Activated CD8-positive, alpha-beta T cell treated with anti-CD3 and anti-CD28 coated beads, Interleukin-2, amount 10 ng/mL, durations not matched to agents 7 days and 5 days (primary cell): ENCODE measurements at regions not wholly inside any gene's neighbourhood (a gene's known extent, or its start where the extent isn't known, plus 50 kb on each side); places are given as distances from the start of the nearest gene placed in this dataset.

Experiments used
- ATAC-seq: fragments of 150-1000 bp; cut with Tn5 transposase; one replicate; pipeline ENCODE4 v1.10.0; 2021; ENCODE audit warnings: moderate library complexity
- CTCF ChIA-PET: fragments of 350-600 bp; sonication (Branson Sonifier 250); formaldehyde crosslinking; loops from one replicate; lab custom pipeline; 2021; ENCODE audit warnings: antibody characterized with exemption; lab: Charles Lee
- POLR2A ChIA-PET: fragments of 350-600 bp; sonication (Branson Sonifier 250); formaldehyde crosslinking; loops from one replicate; lab custom pipeline; 2021; ENCODE audit warnings: antibody characterized with exemption; lab: Charles Lee
- DNase-seq: peaks from one replicate; pipeline ENCODE4 v3.0.0-alpha.2; 2020
- H3K27ac Mint-ChIP-seq: one replicate; pipeline ENCODE4 v1.8.0; 2021; ENCODE audit warnings: mild to moderate bottlenecking, mixed read lengths
- H3K27me3 Mint-ChIP-seq: one replicate; pipeline ENCODE4 v1.8.0; 2021; ENCODE audit warnings: low read depth, mixed read lengths
- H3K36me3 Mint-ChIP-seq: one replicate; pipeline ENCODE4 v1.8.0; 2021; ENCODE audit warnings: low read depth, mixed read lengths
- H3K4me1 Mint-ChIP-seq: one replicate; pipeline ENCODE4 v1.8.0; 2021; ENCODE audit warnings: low read depth, mixed read lengths
- H3K4me3 Mint-ChIP-seq: one replicate; pipeline ENCODE4 v1.8.0; 2021; ENCODE audit warnings: mild to moderate bottlenecking, mixed read lengths
- H3K9me3 Mint-ChIP-seq: one replicate; pipeline ENCODE4 v1.8.0; 2022; ENCODE audit warnings: mixed read lengths; ENCODE audit not compliant: insufficient read depth

DNA sequence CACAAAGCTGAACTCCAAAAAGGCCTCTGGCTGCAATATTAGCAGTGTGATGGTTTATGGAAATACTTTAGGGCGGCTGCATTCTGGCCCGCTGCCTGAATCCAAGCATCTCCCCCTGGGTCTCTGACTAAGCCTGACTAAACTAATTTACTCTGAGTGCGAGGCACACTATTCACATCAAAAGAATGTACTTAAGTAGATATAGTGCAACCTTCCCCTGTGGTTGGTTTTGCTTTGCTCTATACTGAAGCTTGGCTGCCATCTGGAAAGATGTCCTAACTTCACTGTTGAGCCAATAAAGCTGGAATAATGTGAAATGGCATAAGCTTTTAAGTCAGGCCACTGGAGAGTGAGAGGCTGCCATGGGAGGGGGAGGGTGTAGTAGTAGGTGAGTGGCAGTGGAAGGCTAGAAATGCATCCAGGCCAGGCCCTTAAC lies 321.6 kb downstream of the AASDHPPT start:
- no peak for ATAC-seq
- H3K4me3 Mint-ChIP-seq = no peak overlapping the region
- DNase-seq = no peak
- ChIA-PET CTCF (no interaction called here), POLR2A (no interaction called here)
- H3K36me3 Mint-ChIP-seq = no peaks in the 10 kb centered on the region
- H3K9me3 Mint-ChIP-seq = no peaks in the 10 kb centered on the region
- no peak overlapping the region for H3K27ac Mint-ChIP-seq
- H3K4me1 Mint-ChIP-seq = no peaks in the 10 kb centered on the region
- no peaks in the 10 kb centered on the region for H3K27me3 Mint-ChIP-seq

DNA sequence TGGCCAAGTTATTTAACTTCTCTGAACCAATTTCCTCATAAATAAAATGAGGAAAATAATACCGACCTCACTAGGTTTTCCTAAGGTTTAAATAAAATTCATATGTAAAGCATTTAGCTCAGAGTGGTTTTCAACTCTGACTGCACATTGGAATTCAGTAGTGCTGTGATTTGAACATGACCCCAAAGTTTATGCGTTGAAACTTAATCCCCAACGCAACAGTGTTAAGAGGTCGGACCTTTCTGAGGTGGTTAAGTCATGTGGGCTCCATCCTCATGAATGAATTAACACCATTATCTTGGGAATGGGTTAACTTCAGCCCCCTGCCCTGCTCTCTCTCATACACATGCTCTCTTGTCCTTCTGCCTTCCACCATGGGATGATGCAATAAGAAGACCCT lies 322.2 kb downstream of the AASDHPPT start:
- H3K9me3 Mint-ChIP-seq = no peaks in the 10 kb centered on the region
- H3K36me3 Mint-ChIP-seq = no peaks in the 10 kb centered on the region
- ChIA-PET POLR2A (no interaction called here), CTCF (no interaction called here)
- no peaks in the 10 kb centered on the region for H3K4me1 Mint-ChIP-seq
- no peak overlapping the region for H3K4me3 Mint-ChIP-seq
- H3K27me3 Mint-ChIP-seq = no peaks in the 10 kb centered on the region
- ATAC-seq (no peak), DNase-seq (no peak)
- H3K27ac Mint-ChIP-seq = no peak overlapping the region

DNA sequence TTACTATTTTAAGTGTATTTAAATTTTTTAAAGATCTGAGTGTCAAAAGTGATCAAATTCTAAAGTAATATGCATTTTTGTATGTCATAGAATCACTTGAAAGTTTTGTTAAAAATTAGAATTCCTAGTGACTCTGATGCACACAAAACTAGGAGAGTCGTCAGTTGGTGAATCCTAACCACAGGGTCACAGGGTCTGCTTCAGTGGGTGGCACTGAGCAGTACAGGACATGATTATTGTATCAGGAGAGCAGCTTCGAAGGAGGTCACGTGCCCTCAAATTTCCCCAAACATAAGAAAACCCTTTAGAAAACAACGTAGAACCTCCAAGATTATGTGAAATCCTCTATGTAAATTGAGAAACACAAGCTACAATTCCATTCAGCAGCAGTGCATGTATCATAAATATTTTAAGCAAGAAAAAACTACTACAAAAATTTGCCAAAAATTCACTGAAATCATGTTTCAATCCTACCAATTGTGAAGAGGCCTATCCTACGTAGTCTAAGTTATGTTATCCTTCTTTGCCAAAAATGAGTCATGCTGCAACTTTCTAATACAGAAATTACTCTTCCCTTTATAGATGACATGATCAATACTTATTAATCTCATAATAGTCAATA lies 323.6 kb downstream of the AASDHPPT start:
- no peak overlapping the region for H3K27ac Mint-ChIP-seq
- DNase-seq (no peak), ATAC-seq (no peak)
- ChIA-PET POLR2A (no interaction called here), CTCF (no interaction called here)
- no peak overlapping the region for H3K4me3 Mint-ChIP-seq
- H3K4me1 Mint-ChIP-seq = no peaks in the 10 kb centered on the region
- no peaks in the 10 kb centered on the region for H3K36me3 Mint-ChIP-seq
- peaks cover 6% of the 10 kb centered on the region for H3K9me3 Mint-ChIP-seq
- no peaks in the 10 kb centered on the region for H3K27me3 Mint-ChIP-seq

DNA sequence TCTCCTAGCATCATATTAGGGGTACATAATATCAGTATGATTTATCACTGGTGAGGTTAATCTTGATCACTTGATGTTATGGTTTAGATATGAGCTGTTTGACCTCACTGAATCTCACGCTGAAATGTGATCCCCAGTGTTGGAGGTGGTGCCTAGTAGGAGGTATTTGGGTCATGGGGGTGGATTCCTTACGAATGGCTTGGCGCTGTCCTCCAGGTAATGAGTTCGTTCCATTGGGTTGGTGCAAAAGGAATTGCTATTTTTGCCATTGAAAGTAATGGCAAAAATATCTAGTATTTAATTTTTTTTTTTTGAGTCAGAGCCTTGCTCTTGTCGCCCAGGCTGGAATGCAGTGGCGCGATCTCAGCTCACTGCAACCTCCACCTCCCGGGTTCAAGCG lies 326.3 kb downstream of the AASDHPPT start:
- no peaks in the 10 kb centered on the region for H3K36me3 Mint-ChIP-seq
- CTCF ChIA-PET = no interaction called here
- DNase-seq (no peak), ATAC-seq (no peak)
- H3K27me3 Mint-ChIP-seq = no peaks in the 10 kb centered on the region
- no peak overlapping the region for H3K27ac Mint-ChIP-seq
- POLR2A ChIA-PET = no interaction called here
- H3K9me3 Mint-ChIP-seq = peaks cover 6% of the 10 kb centered on the region
- no peaks in the 10 kb centered on the region for H3K4me1 Mint-ChIP-seq
- H3K4me3 Mint-ChIP-seq = no peak overlapping the region

DNA sequence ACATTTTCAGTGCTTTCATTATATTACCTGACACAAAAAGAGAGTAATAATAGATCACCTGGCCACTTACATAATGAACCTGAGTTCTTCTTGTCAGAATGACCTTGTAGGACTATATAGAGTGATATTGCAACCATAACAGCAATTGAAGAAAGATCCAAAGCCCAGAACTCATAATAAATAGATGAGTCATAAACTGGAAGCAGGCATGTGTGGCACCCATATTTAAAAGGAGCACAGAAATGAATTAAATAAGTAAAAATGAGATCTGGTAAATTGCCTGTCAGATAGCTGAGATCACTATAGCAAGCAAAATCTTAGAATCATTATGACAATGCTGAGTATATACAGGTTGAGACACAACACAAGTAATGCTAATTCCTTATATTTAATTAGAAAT lies 331.8 kb downstream of the AASDHPPT start:
- ATAC-seq (no peak), DNase-seq (no peak)
- H3K9me3 Mint-ChIP-seq = peaks cover 6% of the 10 kb centered on the region
- H3K4me1 Mint-ChIP-seq = no peaks in the 10 kb centered on the region
- H3K27me3 Mint-ChIP-seq = no peaks in the 10 kb centered on the region
- POLR2A ChIA-PET = no interaction called here
- H3K36me3 Mint-ChIP-seq = no peaks in the 10 kb centered on the region
- no peak overlapping the region for H3K27ac Mint-ChIP-seq
- H3K4me3 Mint-ChIP-seq = no peak overlapping the region
- CTCF ChIA-PET = no interaction called here

DNA sequence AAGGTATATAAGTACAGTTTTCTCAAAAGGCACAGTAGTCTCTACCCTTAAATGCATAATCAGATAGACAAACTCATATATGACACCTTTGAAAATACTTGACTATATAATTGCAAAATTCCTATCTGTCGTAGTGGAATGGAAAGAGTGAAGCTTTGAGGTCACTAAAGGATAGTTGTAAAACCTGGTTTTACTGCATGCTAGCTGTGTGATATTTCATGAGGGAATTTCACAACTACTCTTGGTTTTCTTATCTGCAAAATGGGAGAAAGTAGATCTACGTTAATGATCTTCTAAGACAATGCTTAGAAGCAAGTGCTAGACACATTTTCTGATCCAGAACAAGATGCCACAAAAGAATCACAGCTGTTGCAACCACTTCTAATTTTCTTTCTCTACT lies 332.2 kb downstream of the AASDHPPT start:
- POLR2A ChIA-PET = no interaction called here
- DNase-seq (no peak), ATAC-seq (no peak)
- Mint-ChIP-seq H3K4me3 (no peak overlapping the region), H3K27ac (no peak overlapping the region), H3K27me3 (no peaks in the 10 kb centered on the region), H3K4me1 (no peaks in the 10 kb centered on the region), H3K9me3 (peaks cover 6% of the 10 kb centered on the region), H3K36me3 (no peaks in the 10 kb centered on the region)
- CTCF ChIA-PET = no interaction called here

DNA sequence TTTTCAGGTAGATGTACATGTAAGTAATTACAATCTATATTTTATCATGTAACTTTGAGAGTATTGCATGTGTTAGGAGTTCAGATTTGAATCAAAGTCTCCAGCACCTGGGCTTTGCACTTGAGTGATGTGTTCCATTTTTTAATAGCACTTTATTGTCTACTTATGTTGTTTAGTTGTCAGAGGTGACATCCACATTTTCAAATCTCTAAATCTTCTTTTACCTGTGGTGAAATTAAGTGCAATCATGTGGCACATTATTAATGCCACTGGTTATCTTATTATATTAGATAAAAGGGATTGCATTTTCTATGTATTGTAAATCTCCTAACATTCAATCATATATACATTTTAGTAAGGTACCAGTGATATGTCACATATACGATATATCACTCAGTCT lies 333.4 kb downstream of the AASDHPPT start:
- CTCF ChIA-PET = no interaction called here
- no peaks in the 10 kb centered on the region for H3K4me1 Mint-ChIP-seq

DNA sequence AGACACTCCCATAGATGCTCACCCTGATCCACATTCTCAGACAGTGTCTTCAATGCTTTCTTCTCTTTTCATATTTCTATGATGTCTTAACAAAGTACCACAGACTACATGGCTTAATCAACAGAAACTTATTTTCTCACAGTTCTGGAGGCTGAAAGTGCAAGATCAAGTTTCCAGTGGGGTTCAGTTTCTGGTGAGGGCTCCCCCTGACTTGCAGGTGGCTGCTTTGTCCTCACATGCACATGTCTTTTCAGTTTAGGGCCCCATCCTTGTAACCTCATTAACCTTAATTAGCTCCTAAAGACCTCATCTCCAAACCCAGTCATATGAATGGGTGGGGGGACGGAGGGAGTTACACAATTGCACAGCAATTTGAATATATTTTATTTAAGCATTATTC lies 335.8 kb downstream of the AASDHPPT start:
- H3K4me1 Mint-ChIP-seq = no peaks in the 10 kb centered on the region

More for the DNA sequence above, 333.4 kb downstream of the AASDHPPT start:
- H3K9me3 Mint-ChIP-seq = no peaks in the 10 kb centered on the region
- H3K4me3 Mint-ChIP-seq = no peak overlapping the region
- DNase-seq = no peak
- H3K27me3 Mint-ChIP-seq = no peaks in the 10 kb centered on the region
- POLR2A ChIA-PET = no interaction called here
- no peaks in the 10 kb centered on the region for H3K36me3 Mint-ChIP-seq
- ATAC-seq = no peak
- no peak overlapping the region for H3K27ac Mint-ChIP-seq

DNA sequence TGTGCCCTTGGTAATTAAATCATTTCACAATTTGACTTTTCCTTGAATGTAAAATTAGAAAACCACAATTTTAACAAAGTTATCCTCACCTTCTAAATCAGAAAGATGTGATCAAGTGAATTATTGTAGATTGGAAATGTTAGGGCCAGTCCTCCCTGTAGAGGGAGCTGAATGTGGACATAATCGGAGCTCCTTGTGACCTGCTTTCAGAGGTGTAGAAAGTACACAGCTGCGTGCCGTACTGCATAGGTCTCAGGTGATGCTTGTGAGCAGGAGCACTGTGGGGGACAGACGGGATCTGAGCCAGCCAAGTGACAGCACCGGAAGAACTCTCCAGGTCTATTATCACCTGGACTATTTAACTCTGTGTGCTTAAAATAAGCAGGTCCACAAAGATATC lies 338.0 kb downstream of the AASDHPPT start:
- no peak for DNase-seq

More for the DNA sequence above, 335.8 kb downstream of the AASDHPPT start:
- Mint-ChIP-seq H3K9me3 (no peaks in the 10 kb centered on the region), H3K36me3 (no peaks in the 10 kb centered on the region), H3K27ac (no peak overlapping the region), H3K4me3 (no peak overlapping the region), H3K27me3 (no peaks in the 10 kb centered on the region)
- ATAC-seq (no peak), DNase-seq (no peak)
- POLR2A ChIA-PET = no interaction called here
- CTCF ChIA-PET = no interaction called here

DNA sequence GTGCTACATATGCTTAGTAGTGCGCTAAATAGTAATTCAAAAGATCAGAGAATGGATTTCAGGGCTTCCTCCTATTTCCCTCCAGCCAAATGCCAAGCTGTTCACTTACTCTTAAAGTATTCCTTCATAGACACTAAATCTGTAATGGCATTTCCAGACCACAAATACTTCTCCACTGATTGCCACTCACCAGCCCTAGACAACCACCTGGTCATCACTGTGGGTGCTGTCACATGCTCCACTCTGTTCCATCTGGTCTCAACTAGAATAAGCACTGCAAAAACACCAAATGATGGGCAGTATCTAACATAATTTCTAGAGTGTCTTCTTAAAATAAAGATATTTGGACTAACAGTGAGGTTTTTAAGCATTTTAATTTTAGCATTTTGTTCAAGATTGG lies 341.3 kb downstream of the AASDHPPT start:
- Mint-ChIP-seq H3K4me3 (no peak overlapping the region), H3K27ac (no peak overlapping the region), H3K4me1 (no peaks in the 10 kb centered on the region), H3K27me3 (no peaks in the 10 kb centered on the region), H3K36me3 (no peaks in the 10 kb centered on the region), H3K9me3 (no peaks in the 10 kb centered on the region)
- POLR2A ChIA-PET = no interaction called here
- CTCF ChIA-PET = no interaction called here
- DNase-seq (no peak), ATAC-seq (no peak)

More for the DNA sequence above, 338.0 kb downstream of the AASDHPPT start:
- Mint-ChIP-seq H3K4me3 (no peak overlapping the region), H3K9me3 (no peaks in the 10 kb centered on the region), H3K27me3 (no peaks in the 10 kb centered on the region), H3K27ac (no peak overlapping the region), H3K36me3 (no peaks in the 10 kb centered on the region), H3K4me1 (no peaks in the 10 kb centered on the region)
- POLR2A ChIA-PET = no interaction called here
- ATAC-seq = no peak
- CTCF ChIA-PET = no interaction called here

DNA sequence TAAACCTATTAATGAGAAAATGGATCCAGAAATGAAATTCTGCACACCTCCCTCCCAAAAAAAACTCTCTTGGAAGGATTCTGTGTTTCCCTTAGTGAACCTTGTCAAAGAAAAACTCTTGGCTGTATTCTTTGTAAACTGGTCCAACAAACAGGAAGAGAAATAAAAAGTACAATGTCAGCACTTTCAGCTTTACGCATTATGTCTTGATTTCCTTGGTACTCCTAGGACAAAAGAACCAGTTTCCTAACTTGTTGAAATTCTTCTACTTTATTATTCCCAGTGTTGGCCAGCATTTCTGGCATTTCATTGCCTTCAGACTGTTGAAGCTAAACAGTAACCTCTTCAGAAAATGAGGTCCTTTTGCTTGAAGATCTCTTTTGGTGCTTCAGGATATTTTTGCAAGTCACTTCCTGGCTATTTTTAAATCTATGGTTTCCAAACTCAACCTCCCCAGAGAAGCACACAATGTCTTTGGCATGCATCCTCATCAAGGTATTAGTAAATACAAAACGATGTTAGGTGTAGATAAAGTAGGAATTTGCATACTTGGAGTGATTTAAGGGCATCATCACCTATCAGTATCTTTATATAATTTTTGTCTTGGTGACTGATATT lies 342.7 kb downstream of the AASDHPPT start:
- H3K36me3 Mint-ChIP-seq = no peaks in the 10 kb centered on the region
- CTCF ChIA-PET = no interaction called here
- no peaks in the 10 kb centered on the region for H3K9me3 Mint-ChIP-seq
- POLR2A ChIA-PET = no interaction called here
- H3K27ac Mint-ChIP-seq = no peak overlapping the region
- H3K4me1 Mint-ChIP-seq = no peaks in the 10 kb centered on the region
- DNase-seq (no peak), ATAC-seq (no peak)
- no peak overlapping the region for H3K4me3 Mint-ChIP-seq
- H3K27me3 Mint-ChIP-seq = no peaks in the 10 kb centered on the region

DNA sequence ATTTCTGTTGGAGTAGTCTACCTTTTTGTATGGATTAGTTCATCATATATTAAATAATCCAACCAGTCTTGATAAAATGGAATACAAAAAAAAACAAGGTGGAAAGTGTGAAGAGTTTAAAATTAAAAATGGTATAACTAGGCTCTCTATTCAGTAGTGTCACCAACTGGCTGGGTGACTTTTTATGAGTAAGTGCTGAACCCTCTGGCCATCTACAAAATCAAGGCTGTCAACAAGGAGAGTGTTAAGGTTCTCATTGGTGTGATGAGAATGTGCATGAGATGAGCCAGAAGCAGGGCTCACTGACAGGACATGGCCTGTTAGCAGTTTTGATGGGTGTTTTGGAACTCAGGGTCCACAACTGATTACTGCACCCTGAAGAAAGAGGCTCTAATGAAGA lies 343.2 kb downstream of the AASDHPPT start:
- Mint-ChIP-seq H3K4me1 (no peaks in the 10 kb centered on the region), H3K27me3 (no peaks in the 10 kb centered on the region), H3K9me3 (no peaks in the 10 kb centered on the region), H3K36me3 (no peaks in the 10 kb centered on the region), H3K4me3 (no peak overlapping the region), H3K27ac (no peak overlapping the region)
- DNase-seq = no peak
- ChIA-PET POLR2A (no interaction called here), CTCF (no interaction called here)
- ATAC-seq = no peak
